ENCODE measurements at regions not wholly inside any gene's neighbourhood (a gene's known extent, or its start where the extent isn't known, plus 50 kb on each side); places are given as distances from the start of the nearest gene placed in this dataset.

- DNase-seq, result no peak
Observed at GRCh38 chr13:47100214-47100853, 203.5 kb upstream of the HTR2A start.

GRCh38 chr13:47094734-47095434 lies 198.0 kb upstream of the HTR2A start:
- H3K36me3 ChIP-seq, result no peaks in the 10 kb centered on the region
- H3K27ac ChIP-seq, result no peak overlapping the region
- no peaks in the 10 kb centered on the region for H3K9me3 ChIP-seq (ENCODE audit: severe bottlenecking)
- no peak for TF ChIP-seq CTCF (IDR thresholded peaks at IDR 0.05; ENCODE audit: low read depth, low read length)
- no peaks in the 10 kb centered on the region for H3K27me3 ChIP-seq (ENCODE audit: insufficient read depth, low read depth, severe bottlenecking)
- H3K4me3 ChIP-seq (ENCODE audit: low read depth, low read length), result no peak overlapping the region
- DNase-seq, result no peak

More at GRCh38 chr13:47100214-47100853, 203.5 kb upstream of the HTR2A start:
- Histone ChIP-seq H3K4me3 (ENCODE audit: low read depth, low read length) (no peak overlapping the region), H3K27ac (no peak overlapping the region), H3K27me3 (ENCODE audit: insufficient read depth, low read depth, severe bottlenecking) (no peaks in the 10 kb centered on the region), H3K36me3 (no peaks in the 10 kb centered on the region), H3K9me3 (ENCODE audit: severe bottlenecking) (no peaks in the 10 kb centered on the region)
- TF ChIP-seq CTCF (IDR thresholded peaks at IDR 0.05; ENCODE audit: low read depth, low read length), result no peak

GRCh38 chr13:47092202-47092601 lies 195.3 kb upstream of the HTR2A start:
- no peaks in the 10 kb centered on the region for H3K9me3 ChIP-seq (ENCODE audit: severe bottlenecking)
- no peak overlapping the region for H3K27ac ChIP-seq
- no peak for DNase-seq
- H3K4me3 ChIP-seq (ENCODE audit: low read depth, low read length), result no peak overlapping the region
- H3K27me3 ChIP-seq (ENCODE audit: insufficient read depth, low read depth, severe bottlenecking), result no peaks in the 10 kb centered on the region
- TF ChIP-seq CTCF (IDR thresholded peaks at IDR 0.05; ENCODE audit: low read depth, low read length), result no peak
- H3K36me3 ChIP-seq, result no peaks in the 10 kb centered on the region

- Histone ChIP-seq H3K4me3 (ENCODE audit: low read depth, low read length) (no peak overlapping the region), H3K36me3 (no peaks in the 10 kb centered on the region), H3K27me3 (ENCODE audit: insufficient read depth, low read depth, severe bottlenecking) (no peaks in the 10 kb centered on the region), H3K27ac (no peak overlapping the region), H3K9me3 (ENCODE audit: severe bottlenecking) (no peaks in the 10 kb centered on the region)
- TF ChIP-seq CTCF (IDR thresholded peaks at IDR 0.05; ENCODE audit: low read depth, low read length), result no peak
- DNase-seq, result no peak
Observed at GRCh38 chr13:47087841-47088240, 191.0 kb upstream of the HTR2A start.

- H3K36me3 ChIP-seq, result no peaks in the 10 kb centered on the region
- H3K27ac ChIP-seq, result no peak overlapping the region
- no peak for TF ChIP-seq CTCF (IDR thresholded peaks at IDR 0.05; ENCODE audit: low read depth, low read length)
- no peaks in the 10 kb centered on the region for H3K9me3 ChIP-seq (ENCODE audit: severe bottlenecking)
- H3K4me3 ChIP-seq (ENCODE audit: low read depth, low read length), result no peak overlapping the region
- DNase-seq, result no peak
- no peaks in the 10 kb centered on the region for H3K27me3 ChIP-seq (ENCODE audit: insufficient read depth, low read depth, severe bottlenecking)
Observed at GRCh38 chr13:47087241-47087640, 190.4 kb upstream of the HTR2A start.

Measured in WERI-Rb-1 (cell line).